H1 (cell line): ENCODE measurements at regions not wholly inside any gene's neighbourhood (a gene's known extent, or its start where the extent isn't known, plus 50 kb on each side); places are given as distances from the start of the nearest gene placed in this dataset.

Source experiments
- CTCF ChIA-PET: fragments of 300-600 bp; sonication (Branson Sonifier 250); formaldehyde crosslinking; loops from one replicate; lab custom pipeline; 2021; ENCODE audit not compliant: partially characterized antibody; lab: Charles Lee
- POLR2A ChIA-PET: fragments of 300-600 bp; sonication (Branson Sonifier 250); formaldehyde crosslinking; loops from one replicate; lab custom pipeline; 2021; ENCODE audit warnings: inconsistent platforms; ENCODE audit not compliant: partially characterized antibody; lab: Charles Lee
- DNase-seq, 2 experiments: peaks; one replicate each; pipeline versions ENCODE4 v3.0.0 to v3.0.0-alpha.2; 2010 to 2022; ENCODE audit warnings: low spot score in 2 of 2, low read depth in 1 of 2, mixed read lengths in 1 of 2
- FAIRE-seq: peaks from 2 replicates; lab custom pipeline; 2011; peaks lifted over from hg19 to GRCh38; lab: Jason Lieb, UNC
- H2AFZ ChIP-seq: 2 replicates; pipeline ENCODE4 v1.8.1; 2012; ENCODE audit warnings: low read length, inconsistent platforms
- H2AK5ac ChIP-seq: 2 replicates; pipeline ENCODE4 v1.6.1; 2013; ENCODE audit warnings: low read depth, low read length
- H2BK120ac ChIP-seq: replicated peaks from 2 replicates; pipeline ENCODE3; 2013; ENCODE audit warnings: low read depth, low read length, inconsistent platforms
- H2BK12ac ChIP-seq: 2 replicates; pipeline ENCODE4 v1.6.1; 2013; ENCODE audit warnings: low read depth, low read length
- H2BK15ac ChIP-seq: 2 replicates; pipeline ENCODE4 v1.6.1; 2013; ENCODE audit warnings: low read length
- H2BK20ac ChIP-seq: 2 replicates; pipeline ENCODE4 v1.6.1; 2013; ENCODE audit warnings: low read length
- H2BK5ac ChIP-seq: 2 replicates; pipeline ENCODE4 v1.6.1; 2013; ENCODE audit warnings: low read depth, low read length
- H3K14ac ChIP-seq: 2 replicates; pipeline ENCODE4 v1.6.1; 2013; ENCODE audit warnings: inconsistent platforms; ENCODE audit not compliant: insufficient read length
- H3K18ac ChIP-seq: 2 replicates; pipeline ENCODE4 v1.6.1; 2013; ENCODE audit warnings: low read length; ENCODE audit errors: extremely low read depth
- H3K23ac ChIP-seq: 2 replicates; pipeline ENCODE4 v1.6.1; 2013; ENCODE audit warnings: inconsistent platforms; ENCODE audit not compliant: insufficient read length
- H3K23me2 ChIP-seq: 2 replicates; pipeline ENCODE4 v1.6.1; 2013; ENCODE audit warnings: low read depth, low read length
- H3K27ac ChIP-seq: 2 replicates; pipeline ENCODE4 v1.6.1; 2011; ENCODE audit warnings: low read depth, low read length, inconsistent platforms
- H3K27me3 ChIP-seq, 4 experiments: replicated peaks in 1 of 4; 1 replicate in 1 of 4; 2 replicates in 3 of 4; pipeline versions ENCODE4 v1.6.1 to v1.8.1; 2011 to 2013; ENCODE audit warnings: low read length in 3 of 4, mild to moderate bottlenecking in 3 of 4, inconsistent platforms in 2 of 4, mixed read lengths in 2 of 4, moderate library complexity in 1 of 4; ENCODE audit not compliant: control insufficient read depth in 3 of 4, insufficient read depth in 3 of 4; ENCODE audit errors: extremely low read depth in 1 of 4
- H3K36me3 ChIP-seq, 4 experiments: 2 replicates each; pipeline versions ENCODE4 v1.6.1 to v1.8.1; 2011 to 2013; ENCODE audit warnings: mild to moderate bottlenecking in 4 of 4, low read length in 3 of 4, moderate library complexity in 2 of 4, control low read depth in 1 of 4, inconsistent platforms in 1 of 4; ENCODE audit not compliant: insufficient read depth in 4 of 4, control insufficient read depth in 2 of 4
- H3K4ac ChIP-seq: replicated peaks from 2 replicates; pipeline ENCODE3; 2013; ENCODE audit warnings: low read length, low read depth, mixed read lengths, inconsistent platforms; ENCODE audit not compliant: insufficient read length
- H3K4me1 ChIP-seq, 4 experiments: replicated peaks in 1 of 4; 1 replicate in 1 of 4; 2 replicates in 3 of 4; pipeline versions ENCODE4 v1.6.1 to v1.8.1; 2011 to 2013; ENCODE audit warnings: low read length in 3 of 4, inconsistent platforms in 2 of 4, mixed read lengths in 1 of 4; ENCODE audit not compliant: insufficient read depth in 4 of 4, control insufficient read depth in 3 of 4
- H3K4me2 ChIP-seq, 2 experiments: 2 replicates each; pipeline versions ENCODE4 v1.6.1 to v1.8.1; 2011 to 2013; ENCODE audit warnings: low read depth in 2 of 2, low read length in 2 of 2, control low read depth in 1 of 2, inconsistent platforms in 1 of 2, mild to moderate bottlenecking in 1 of 2; ENCODE audit not compliant: insufficient read depth in 1 of 2
- H3K4me3 ChIP-seq, 4 experiments: fragments of 200-600, 300-600 bp in 1 of 4; sonication (generic), shearing (Covaris generic), sonication (Bioruptor Twin) in 1 of 4; 2 replicates each; pipeline versions ENCODE4 v1.5.1 to v1.8.1; 2011 to 2016; ENCODE audit warnings: low read length in 4 of 4, low read depth in 3 of 4, control low read depth in 2 of 4, inconsistent platforms in 2 of 4, mild to moderate bottlenecking in 2 of 4, mixed read lengths in 1 of 4, moderate library complexity in 1 of 4; ENCODE audit not compliant: insufficient read depth in 2 of 4; ENCODE audit errors: extremely low read depth in 1 of 4
- H3K56ac ChIP-seq: replicated peaks from 2 replicates; pipeline ENCODE3; 2013; ENCODE audit warnings: low read depth, mild to moderate bottlenecking, mixed read lengths, low read length, inconsistent platforms; ENCODE audit not compliant: insufficient read length
- H3K79me1 ChIP-seq: 2 replicates; pipeline ENCODE4 v1.6.1; 2013; ENCODE audit warnings: low read depth, low read length, control low read depth
- H3K79me2 ChIP-seq, 2 experiments: 2 replicates each; pipeline versions ENCODE4 v1.6.1 to v1.8.1; 2012 to 2013; ENCODE audit warnings: low read length in 2 of 2, mild to moderate bottlenecking in 2 of 2, inconsistent platforms in 1 of 2; ENCODE audit not compliant: insufficient read depth in 2 of 2, control insufficient read depth in 1 of 2
- H3K9ac ChIP-seq, 4 experiments: replicated peaks in 1 of 4; 1 replicate in 1 of 4; 2 replicates in 3 of 4; pipeline versions ENCODE4 v1.6.1 to v1.8.1; 2011 to 2013; ENCODE audit warnings: low read depth in 3 of 4, low read length in 3 of 4, control low read depth in 2 of 4, mild to moderate bottlenecking in 2 of 4, moderate library complexity in 2 of 4, inconsistent platforms in 1 of 4; ENCODE audit errors: extremely low read depth in 1 of 4
- H3K9me3 ChIP-seq, 2 experiments: 2 replicates each; pipeline versions ENCODE4 v1.6.1 to v1.8.1; 2012 to 2013; ENCODE audit warnings: mild to moderate bottlenecking in 2 of 2, moderate library complexity in 2 of 2, control low read depth in 1 of 2, inconsistent platforms in 1 of 2, low read depth in 1 of 2, low read length in 1 of 2, mixed read lengths in 1 of 2; ENCODE audit not compliant: insufficient read depth in 2 of 2
- H4K20me1 ChIP-seq, 2 experiments: replicated peaks in 1 of 2; 2 replicates each; pipeline versions ENCODE3 to v1.8.1; 2011 to 2013; ENCODE audit warnings: inconsistent platforms in 2 of 2, low read length in 2 of 2, mild to moderate bottlenecking in 1 of 2; ENCODE audit not compliant: insufficient read depth in 2 of 2, control insufficient read depth in 1 of 2
- H4K5ac ChIP-seq: 2 replicates; pipeline ENCODE4 v1.6.1; 2013; ENCODE audit warnings: low read length, low read depth, mixed read lengths, inconsistent platforms; ENCODE audit not compliant: insufficient read length
- H4K8ac ChIP-seq: 2 replicates; pipeline ENCODE4 v1.8.0; 2013; ENCODE audit warnings: mild to moderate bottlenecking, moderate library complexity, low read length, inconsistent platforms; ENCODE audit not compliant: insufficient read depth; ENCODE audit errors: extremely low read depth
- H4K91ac ChIP-seq: replicated peaks from 2 replicates; pipeline ENCODE3; 2013; ENCODE audit warnings: low read length, mixed read lengths, inconsistent platforms; ENCODE audit not compliant: insufficient read length
- BACH1 ChIP-seq: IDR thresholded peaks from 2 replicates; pipeline ENCODE4 v1.6.1; 2012; ENCODE audit warnings: low read length, improper control_type of control experiment
- MAFK ChIP-seq: IDR thresholded peaks from 2 replicates; pipeline ENCODE4 v1.6.1; 2012; ENCODE audit warnings: low read depth, mild to moderate bottlenecking, improper control_type of control experiment, low read length
- POLR2A ChIP-seq, 2 experiments: IDR thresholded peaks; 1 replicate in 1 of 2; 2 replicates in 1 of 2; pipeline ENCODE4 v1.6.1; 2011; ENCODE audit warnings: low read depth in 2 of 2, low read length in 2 of 2, mild to moderate bottlenecking in 2 of 2; ENCODE audit errors: control extremely low read depth in 1 of 2
- RAD21 ChIP-seq, 2 experiments: IDR thresholded peaks in 1 of 2; conservative IDR thresholded peaks in 1 of 2; 2 replicates each; pipeline ENCODE4 v1.6.1; 2011; ENCODE audit warnings: low read depth in 2 of 2, low read length in 2 of 2, improper control_type of control experiment in 1 of 2, inconsistent platforms in 1 of 2, mild to moderate bottlenecking in 1 of 2, moderate library complexity in 1 of 2
- RNF2 ChIP-seq: fragments of 200-900, 300-1000 bp; sonication (generic); IDR thresholded peaks from 2 replicates; pipeline ENCODE4 v1.7.1; 2016; ENCODE audit warnings: borderline replicate concordance, low read depth, mild to moderate bottlenecking, antibody characterized with exemption, low read length; ENCODE audit not compliant: poor library complexity, severe bottlenecking; ENCODE audit errors: missing control alignments
- RXRA ChIP-seq: IDR thresholded peaks from 2 replicates; pipeline ENCODE4 v1.6.1; 2011; ENCODE audit warnings: low read depth, mild to moderate bottlenecking, low read length, moderate library complexity; ENCODE audit not compliant: insufficient read depth
- SAP30 ChIP-seq: fragments of 300-600 bp; sonication (generic); IDR thresholded peaks from 2 replicates; pipeline ENCODE4 v1.7.1; 2012; ENCODE audit warnings: low read length, moderate library complexity, mild to moderate bottlenecking, inconsistent platforms; ENCODE audit not compliant: insufficient read depth, insufficient replicate concordance
- SP4 ChIP-seq: IDR thresholded peaks from 2 replicates; pipeline ENCODE4 v1.6.1; 2012; ENCODE audit warnings: low read length, inconsistent platforms
- TBP ChIP-seq: IDR thresholded peaks from 2 replicates; pipeline ENCODE4 v1.6.1; 2011; ENCODE audit warnings: low read depth, low read length, improper control_type of control experiment
- YY1 ChIP-seq: IDR thresholded peaks from 2 replicates; pipeline ENCODE4 v1.6.1; 2011; ENCODE audit warnings: low read depth, mild to moderate bottlenecking, low read length
- ZNF274 ChIP-seq: IDR thresholded peaks from 2 replicates; pipeline ENCODE4 v1.7.0; 2012; ENCODE audit warnings: low read length, borderline replicate concordance; ENCODE audit errors: extremely low read depth
- WGBS, 2 experiments: shearing (Covaris generic) in 1 of 2; methylation state at CpG; one replicate each; pipeline versions ENCODE4 v1.1.6 to v1.1.7; 2013 to 2015; ENCODE audit warnings: low lambda C conversion rate in 2 of 2, mixed read lengths in 2 of 2, inconsistent platforms in 1 of 2, low coverage in 1 of 2, missing lambda C conversion rate in 1 of 2; ENCODE audit not compliant: insufficient replicate concordance in 2 of 2, insufficient coverage in 1 of 2, insufficient read length in 1 of 2; ENCODE audit errors: extremely low coverage in 1 of 2, missing lambda C conversion rate in 1 of 2; 5-methylcytosine and 5-hydroxymethylcytosine counted together

DNA sequence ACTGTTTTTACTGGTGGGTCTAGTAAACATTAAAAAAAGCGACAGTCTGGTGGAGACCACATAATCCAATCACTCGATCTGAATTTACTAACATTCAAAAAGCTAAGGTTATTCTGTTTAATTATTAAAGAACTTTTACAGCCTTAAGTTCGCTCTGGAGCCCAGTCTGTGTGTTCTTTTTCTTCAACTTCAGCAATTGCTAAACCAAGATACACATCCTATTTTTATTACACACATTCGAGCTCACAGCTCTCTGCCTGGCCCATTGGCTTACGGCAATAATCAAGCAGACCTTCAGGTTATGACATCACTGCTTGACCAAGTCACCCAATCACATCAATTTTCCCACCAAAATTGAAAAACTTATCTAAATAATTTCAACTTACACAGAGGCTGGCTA lies 57.4 kb upstream of the PRSS16 start:
- no peaks in the 10 kb centered on the region; a peak in 1 of 7 replicates for H3K4me1 ChIP-seq
- no peak overlapping the region for H2AFZ ChIP-seq
- no peaks in the 10 kb centered on the region for H3K79me2 ChIP-seq
- H3K36me3 ChIP-seq: no peaks in the 10 kb centered on the region
- no peak overlapping the region for H2BK20ac ChIP-seq
- FAIRE-seq: no peak
- no peak overlapping the region for H2BK120ac ChIP-seq
- H2BK15ac ChIP-seq: no peak overlapping the region
- H4K8ac ChIP-seq: no peak overlapping the region
- CTCF ChIA-PET: interaction anchor here (0.7 to 1.4 kb wide), 6 partner anchors 11 to 605 kb away, joined by 3 to 5 read pairs (median 4); no protein-coding TSS in a partner anchor
- H3K79me1 ChIP-seq: no peaks in the 10 kb centered on the region
- H3K4me3 ChIP-seq: no peak overlapping the region
- H3K27me3 ChIP-seq: no peaks in the 10 kb centered on the region; a peak in 1 of 7 replicates
- no peaks in the 10 kb centered on the region for H3K9me3 ChIP-seq
- H3K9ac ChIP-seq: no peak overlapping the region
- H3K27ac ChIP-seq: no peak overlapping the region
- H3K14ac ChIP-seq: no peak overlapping the region
- H4K5ac ChIP-seq: no peak overlapping the region
- DNase-seq: no peak
- POLR2A ChIA-PET: no interaction called here
- H3K4ac ChIP-seq: no peak overlapping the region
- 88% methylated on average over 5 of the region's 5 CpGs; no CpG with 5 or more reads in 1 of the 2 experiments for WGBS, 2 experiments
- no peak overlapping the region for H3K18ac ChIP-seq
- H3K4me2 ChIP-seq: no peak overlapping the region
- no peak overlapping the region; the same call in 1 of the 2 replicates for H2BK12ac ChIP-seq
- no peak overlapping the region for H3K56ac ChIP-seq
- H2AK5ac ChIP-seq: no peak overlapping the region
- H3K23me2 ChIP-seq: peaks cover 6% of the 10 kb centered on the region; the same call in 1 of the 2 replicates
- no peak overlapping the region for H4K91ac ChIP-seq
- H4K20me1 ChIP-seq: no peaks in the 10 kb centered on the region
- no peak overlapping the region for H2BK5ac ChIP-seq
- no peak overlapping the region for H3K23ac ChIP-seq
- no peak for TF ChIP-seq YY1
- TF ChIP-seq POLR2A (IDR thresholded peaks at IDR 0.05; ENCODE audit: control extremely low read depth in 1 of 2, low read depth in 2 of 2, low read length in 2 of 2): no peak
- no peak for TF ChIP-seq BACH1
- TF ChIP-seq SAP30: no peak
- no peak for TF ChIP-seq RAD21 (IDR thresholded peaks at IDR 0.05 in 1 of 2, conservative IDR thresholded peaks at IDR 0.05 in 1 of 2; ENCODE audit: low read depth in 2 of 2, low read length in 2 of 2)
- TF ChIP-seq TBP: no peak
- no peak for TF ChIP-seq ZNF274
- TF ChIP-seq RNF2: no peak
- TF ChIP-seq SP4: no peak
- no peak for TF ChIP-seq MAFK
- TF ChIP-seq RXRA: no peak
